GM23338 (cell line): ENCODE measurements at regions not wholly inside any gene's neighbourhood (a gene's known extent, or its start where the extent isn't known, plus 50 kb on each side); places are given as distances from the start of the nearest gene placed in this dataset.

ENCODE experiments used
- ATAC-seq: fragments of 200-7000 bp; cut with Tn5 transposase; 3 replicates; pipeline ENCODE4 v1.9.1; 2020
- DNase-seq: peaks from one replicate; pipeline ENCODE4 v3.0.0-alpha.2; 2015; ENCODE audit warnings: low spot score
- H2AFZ ChIP-seq: fragments of 200-600 bp; sonication (generic); 2 replicates; pipeline ENCODE4 v1.8.0; 2016; ENCODE audit warnings: antibody characterized with exemption, mild to moderate bottlenecking, moderate library complexity
- H3F3A ChIP-seq: fragments of 200-600 bp; sonication (generic); replicated peaks from 2 replicates; pipeline ENCODE4 v1.8.0; 2017; ENCODE audit warnings: antibody characterized with exemption, mixed run types, low read depth
- H3K27ac ChIP-seq: fragments of 200-600 bp; sonication (generic); 2 replicates; pipeline ENCODE4 v1.6.1; 2016; ENCODE audit warnings: low read depth
- H3K27me3 ChIP-seq: fragments of 200-600 bp; sonication (generic); 2 replicates; pipeline ENCODE4 v1.8.0; 2016; ENCODE audit warnings: mild to moderate bottlenecking, mixed run types, moderate library complexity; ENCODE audit not compliant: insufficient read depth
- H3K36me3 ChIP-seq: fragments of 200-600 bp; sonication (generic); 2 replicates; pipeline ENCODE4 v1.8.0; 2016; ENCODE audit warnings: mild to moderate bottlenecking; ENCODE audit not compliant: insufficient read depth
- H3K4me1 ChIP-seq: fragments of 200-600 bp; sonication (generic); 2 replicates; pipeline ENCODE4 v1.8.0; 2016; ENCODE audit warnings: mild to moderate bottlenecking, moderate library complexity; ENCODE audit not compliant: insufficient read depth
- H3K4me2 ChIP-seq: fragments of 200-600 bp; sonication (generic); 2 replicates; pipeline ENCODE4 v1.7.1; 2017; ENCODE audit warnings: mixed run types
- H3K4me3 ChIP-seq: fragments of 200-600 bp; sonication (generic); 2 replicates; pipeline ENCODE4 v1.6.1; 2016; ENCODE audit warnings: mixed run types
- H3K79me2 ChIP-seq: fragments of 200-600 bp; sonication (generic); replicated peaks from 2 replicates; pipeline ENCODE4 v1.8.0; 2017; ENCODE audit warnings: mild to moderate bottlenecking; ENCODE audit not compliant: insufficient read depth
- H3K9me2 ChIP-seq: fragments of 200-600 bp; sonication (generic); 2 replicates; pipeline ENCODE4 v1.8.0; 2017; ENCODE audit not compliant: insufficient read depth
- H4K20me1 ChIP-seq: fragments of 200-600 bp; sonication (generic); replicated peaks from 2 replicates; pipeline ENCODE4 v1.8.0; 2017; ENCODE audit warnings: mild to moderate bottlenecking; ENCODE audit not compliant: insufficient read depth
- H3K27ac Mint-ChIP-seq: 2 replicates; pipeline ENCODE4 v1.8.0; 2020; ENCODE audit warnings: inconsistent platforms, mild to moderate bottlenecking, moderate library complexity, mixed read lengths
- H3K27me3 Mint-ChIP-seq: 3 replicates; pipeline ENCODE4 v1.8.0; 2022; ENCODE audit warnings: low read depth, mild to moderate bottlenecking, moderate library complexity, mixed read lengths, inconsistent platforms; ENCODE audit not compliant: insufficient read depth, poor library complexity
- H3K36me3 Mint-ChIP-seq: 3 replicates; pipeline ENCODE4 v1.8.0; 2021; ENCODE audit warnings: low read depth, mild to moderate bottlenecking, inconsistent platforms, moderate library complexity, mixed read lengths
- H3K4me1 Mint-ChIP-seq: 3 replicates; pipeline ENCODE4 v1.8.0; 2020; ENCODE audit warnings: mild to moderate bottlenecking, inconsistent platforms, mixed read lengths
- H3K4me3 Mint-ChIP-seq: 3 replicates; pipeline ENCODE4 v1.8.0; 2021; ENCODE audit warnings: moderate library complexity, mild to moderate bottlenecking, inconsistent platforms, mixed read lengths
- H3K9me3 Mint-ChIP-seq: 3 replicates; pipeline ENCODE4 v1.8.0; 2020; ENCODE audit warnings: moderate library complexity, mild to moderate bottlenecking, inconsistent platforms, mixed read lengths
- CREB1 ChIP-seq: fragments of 250-450 bp; sonication (Bioruptor Pico); IDR thresholded peaks from 2 replicates; pipeline ENCODE4 v1.5.0; 2020; ENCODE audit warnings: low read depth, mild to moderate bottlenecking, moderate library complexity
- EZH2 ChIP-seq: fragments of 200-600 bp; sonication (generic); IDR thresholded peaks from one replicate; pipeline ENCODE4 v1.8.0; 2017; ENCODE audit warnings: antibody characterized with exemption, mild to moderate bottlenecking, low read depth; ENCODE audit not compliant: unreplicated experiment
- EZH2phosphoT487 ChIP-seq: fragments of 200-600 bp; sonication (generic); IDR thresholded peaks from one replicate; pipeline ENCODE4 v1.8.1; 2018; ENCODE audit warnings: antibody characterized with exemption; ENCODE audit not compliant: unreplicated experiment
- JUNB ChIP-seq: IDR thresholded peaks from one replicate; pipeline ENCODE4 v1.6.1; 2016; ENCODE audit warnings: antibody characterized with exemption; ENCODE audit not compliant: unreplicated experiment
- NANOG ChIP-seq: IDR thresholded peaks from 2 replicates; pipeline ENCODE4 v1.6.1; 2016; ENCODE audit warnings: antibody characterized with exemption, borderline replicate concordance
- POLR2AphosphoS5 ChIP-seq: IDR thresholded peaks from 2 replicates; pipeline ENCODE4 v1.6.1; 2016; ENCODE audit warnings: antibody characterized with exemption, low read depth
- STAT1 ChIP-seq: IDR thresholded peaks from one replicate; pipeline ENCODE4 v1.6.1; 2016; ENCODE audit warnings: antibody characterized with exemption; ENCODE audit not compliant: unreplicated experiment
- ZNF114 ChIP-seq: fragments of 250-450 bp; sonication (Bioruptor Pico); IDR thresholded peaks from 2 replicates; pipeline ENCODE4 v1.5.0; 2020; ENCODE audit warnings: mild to moderate bottlenecking, moderate library complexity
- TF ChIP-seq, protein P1 (sequence below): fragments of 250-450 bp; sonication (Bioruptor Pico); IDR thresholded peaks from 2 replicates; pipeline ENCODE4 v1.5.0; 2020; ENCODE audit warnings: mild to moderate bottlenecking, moderate library complexity
- TF ChIP-seq, protein P2 (sequence below), 2 experiments: fragments of 200-600 bp in 1 of 2; sonication (generic) in 1 of 2; conservative IDR thresholded peaks; 2 replicates each; pipeline versions ENCODE4 v1.5.1 to v1.6.1; 2016 to 2017; ENCODE audit warnings: antibody characterized with exemption in 2 of 2, low read depth in 2 of 2, mild to moderate bottlenecking in 2 of 2, moderate library complexity in 1 of 2

GRCh38 chr11:122398851-122399250 is 256.7 kb upstream of the UBASH3B start (continued):
- TF ChIP-seq, protein P1, sequence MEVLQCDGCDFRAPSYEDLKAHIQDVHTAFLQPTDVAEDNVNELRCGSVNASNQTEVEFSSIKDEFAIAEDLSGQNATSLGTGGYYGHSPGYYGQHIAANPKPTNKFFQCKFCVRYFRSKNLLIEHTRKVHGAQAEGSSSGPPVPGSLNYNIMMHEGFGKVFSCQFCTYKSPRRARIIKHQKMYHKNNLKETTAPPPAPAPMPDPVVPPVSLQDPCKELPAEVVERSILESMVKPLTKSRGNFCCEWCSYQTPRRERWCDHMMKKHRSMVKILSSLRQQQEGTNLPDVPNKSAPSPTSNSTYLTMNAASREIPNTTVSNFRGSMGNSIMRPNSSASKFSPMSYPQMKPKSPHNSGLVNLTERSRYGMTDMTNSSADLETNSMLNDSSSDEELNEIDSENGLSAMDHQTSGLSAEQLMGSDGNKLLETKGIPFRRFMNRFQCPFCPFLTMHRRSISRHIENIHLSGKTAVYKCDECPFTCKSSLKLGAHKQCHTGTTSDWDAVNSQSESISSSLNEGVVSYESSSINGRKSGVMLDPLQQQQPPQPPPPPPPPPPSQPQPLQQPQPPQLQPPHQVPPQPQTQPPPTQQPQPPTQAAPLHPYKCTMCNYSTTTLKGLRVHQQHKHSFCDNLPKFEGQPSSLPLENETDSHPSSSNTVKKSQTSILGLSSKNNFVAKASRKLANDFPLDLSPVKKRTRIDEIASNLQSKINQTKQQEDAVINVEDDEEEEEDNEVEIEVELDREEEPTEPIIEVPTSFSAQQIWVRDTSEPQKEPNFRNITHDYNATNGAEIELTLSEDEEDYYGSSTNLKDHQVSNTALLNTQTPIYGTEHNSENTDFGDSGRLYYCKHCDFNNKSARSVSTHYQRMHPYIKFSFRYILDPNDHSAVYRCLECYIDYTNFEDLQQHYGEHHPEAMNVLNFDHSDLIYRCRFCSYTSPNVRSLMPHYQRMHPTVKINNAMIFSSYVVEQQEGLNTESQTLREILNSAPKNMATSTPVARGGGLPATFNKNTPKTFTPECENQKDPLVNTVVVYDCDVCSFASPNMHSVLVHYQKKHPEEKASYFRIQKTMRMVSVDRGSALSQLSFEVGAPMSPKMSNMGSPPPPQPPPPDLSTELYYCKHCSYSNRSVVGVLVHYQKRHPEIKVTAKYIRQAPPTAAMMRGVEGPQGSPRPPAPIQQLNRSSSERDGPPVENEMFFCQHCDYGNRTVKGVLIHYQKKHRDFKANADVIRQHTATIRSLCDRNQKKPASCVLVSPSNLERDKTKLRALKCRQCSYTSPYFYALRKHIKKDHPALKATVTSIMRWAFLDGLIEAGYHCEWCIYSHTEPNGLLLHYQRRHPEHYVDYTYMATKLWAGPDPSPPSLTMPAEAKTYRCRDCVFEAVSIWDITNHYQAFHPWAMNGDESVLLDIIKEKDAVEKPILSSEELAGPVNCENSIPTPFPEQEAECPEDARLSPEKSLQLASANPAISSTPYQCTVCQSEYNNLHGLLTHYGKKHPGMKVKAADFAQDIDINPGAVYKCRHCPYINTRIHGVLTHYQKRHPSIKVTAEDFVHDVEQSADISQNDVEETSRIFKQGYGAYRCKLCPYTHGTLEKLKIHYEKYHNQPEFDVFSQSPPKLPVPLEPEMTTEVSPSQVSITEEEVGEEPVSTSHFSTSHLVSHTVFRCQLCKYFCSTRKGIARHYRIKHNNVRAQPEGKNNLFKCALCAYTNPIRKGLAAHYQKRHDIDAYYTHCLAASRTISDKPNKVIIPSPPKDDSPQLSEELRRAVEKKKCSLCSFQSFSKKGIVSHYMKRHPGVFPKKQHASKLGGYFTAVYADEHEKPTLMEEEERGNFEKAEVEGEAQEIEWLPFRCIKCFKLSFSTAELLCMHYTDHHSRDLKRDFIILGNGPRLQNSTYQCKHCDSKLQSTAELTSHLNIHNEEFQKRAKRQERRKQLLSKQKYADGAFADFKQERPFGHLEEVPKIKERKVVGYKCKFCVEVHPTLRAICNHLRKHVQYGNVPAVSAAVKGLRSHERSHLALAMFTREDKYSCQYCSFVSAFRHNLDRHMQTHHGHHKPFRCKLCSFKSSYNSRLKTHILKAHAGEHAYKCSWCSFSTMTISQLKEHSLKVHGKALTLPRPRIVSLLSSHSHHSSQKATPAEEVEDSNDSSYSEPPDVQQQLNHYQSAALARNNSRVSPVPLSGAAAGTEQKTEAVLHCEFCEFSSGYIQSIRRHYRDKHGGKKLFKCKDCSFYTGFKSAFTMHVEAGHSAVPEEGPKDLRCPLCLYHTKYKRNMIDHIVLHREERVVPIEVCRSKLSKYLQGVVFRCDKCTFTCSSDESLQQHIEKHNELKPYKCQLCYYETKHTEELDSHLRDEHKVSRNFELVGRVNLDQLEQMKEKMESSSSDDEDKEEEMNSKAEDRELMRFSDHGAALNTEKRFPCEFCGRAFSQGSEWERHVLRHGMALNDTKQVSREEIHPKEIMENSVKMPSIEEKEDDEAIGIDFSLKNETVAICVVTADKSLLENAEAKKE (CRISPR knock-in tag) = no peak
- no peak for TF ChIP-seq CREB1

DNA sequence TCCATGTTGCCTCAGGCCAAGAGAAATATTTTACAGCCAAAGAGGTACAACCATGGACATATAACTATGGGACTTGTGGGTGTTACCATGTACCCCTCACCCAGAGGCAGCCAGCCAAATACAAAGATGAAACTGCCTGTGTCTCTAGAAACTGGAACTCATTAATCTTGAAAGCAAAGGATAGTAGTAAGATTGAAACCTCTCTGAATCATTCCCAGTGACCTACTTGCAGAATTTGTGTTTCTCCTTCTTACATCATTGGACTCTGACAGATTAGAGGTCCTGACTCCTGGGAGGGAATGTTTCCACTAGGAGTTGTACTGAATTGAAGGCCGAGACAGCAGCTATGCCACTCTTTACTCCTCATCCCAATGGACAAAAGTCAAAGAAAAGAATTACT is 257.4 kb upstream of the UBASH3B start:
- Histone ChIP-seq H4K20me1 (no peaks in the 10 kb centered on the region), H3K4me3 (no peak overlapping the region), H3K9me2 (no peaks in the 10 kb centered on the region), H3K79me2 (no peaks in the 10 kb centered on the region), H3K27ac (no peak overlapping the region), H3K4me2 (no peak overlapping the region), H3K36me3 (no peaks in the 10 kb centered on the region), H3F3A (no peaks in the 10 kb centered on the region), H3K27me3 (no peaks in the 10 kb centered on the region), H3K4me1 (no peaks in the 10 kb centered on the region), H2AFZ (no peak overlapping the region)
- Mint-ChIP-seq H3K36me3 (no peaks in the 10 kb centered on the region), H3K27ac (no peak overlapping the region), H3K27me3 (no peaks in the 10 kb centered on the region), H3K9me3 (no peaks in the 10 kb centered on the region), H3K4me3 (no peak overlapping the region), H3K4me1 (no peaks in the 10 kb centered on the region)
- ATAC-seq = no peak
- DNase-seq = no peak
- TF ChIP-seq, protein P1 (CRISPR knock-in tag) = no peak
- TF ChIP-seq JUNB = no peak
- TF ChIP-seq, protein P2, sequence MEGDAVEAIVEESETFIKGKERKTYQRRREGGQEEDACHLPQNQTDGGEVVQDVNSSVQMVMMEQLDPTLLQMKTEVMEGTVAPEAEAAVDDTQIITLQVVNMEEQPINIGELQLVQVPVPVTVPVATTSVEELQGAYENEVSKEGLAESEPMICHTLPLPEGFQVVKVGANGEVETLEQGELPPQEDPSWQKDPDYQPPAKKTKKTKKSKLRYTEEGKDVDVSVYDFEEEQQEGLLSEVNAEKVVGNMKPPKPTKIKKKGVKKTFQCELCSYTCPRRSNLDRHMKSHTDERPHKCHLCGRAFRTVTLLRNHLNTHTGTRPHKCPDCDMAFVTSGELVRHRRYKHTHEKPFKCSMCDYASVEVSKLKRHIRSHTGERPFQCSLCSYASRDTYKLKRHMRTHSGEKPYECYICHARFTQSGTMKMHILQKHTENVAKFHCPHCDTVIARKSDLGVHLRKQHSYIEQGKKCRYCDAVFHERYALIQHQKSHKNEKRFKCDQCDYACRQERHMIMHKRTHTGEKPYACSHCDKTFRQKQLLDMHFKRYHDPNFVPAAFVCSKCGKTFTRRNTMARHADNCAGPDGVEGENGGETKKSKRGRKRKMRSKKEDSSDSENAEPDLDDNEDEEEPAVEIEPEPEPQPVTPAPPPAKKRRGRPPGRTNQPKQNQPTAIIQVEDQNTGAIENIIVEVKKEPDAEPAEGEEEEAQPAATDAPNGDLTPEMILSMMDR (conservative IDR thresholded peaks at IDR 0.05; ENCODE audit: low read depth in 2 of 2) = no peak
- TF ChIP-seq POLR2AphosphoS5 = no peak
- no peak for TF ChIP-seq NANOG
- TF ChIP-seq STAT1 = no peak
- no peak for TF ChIP-seq EZH2
- TF ChIP-seq ZNF114 (CRISPR knock-in tag) = no peak
- no peak for TF ChIP-seq EZH2phosphoT487
